ENCODE measurements at regions not wholly inside any gene's neighbourhood (a gene's known extent, or its start where the extent isn't known, plus 50 kb on each side); places are given as distances from the start of the nearest gene placed in this dataset.

- TF ChIP-seq RAD21 (IDR thresholded peaks at IDR 0.05; ENCODE audit: low read depth) (no peak), CEBPB (IDR thresholded peaks at IDR 0.05) (no peak), TAF1 (IDR thresholded peaks at IDR 0.05; ENCODE audit: low read depth) (no peak), NFIC (IDR thresholded peaks at IDR 0.05) (no peak), FOXM1 (IDR thresholded peaks at IDR 0.05; ENCODE audit: borderline replicate concordance, low read depth) (no peak), CREB1 (IDR thresholded peaks at IDR 0.05; ENCODE audit: low read depth) (no peak), ZBTB7A (IDR thresholded peaks at IDR 0.05; ENCODE audit: low read depth) (no peak), TCF12 (IDR thresholded peaks at IDR 0.05; ENCODE audit: low read depth) (no peak), TEAD4 (IDR thresholded peaks at IDR 0.05) (no peak), REST (IDR thresholded peaks at IDR 0.05; ENCODE audit: low read depth) (no peak), EGR1 (IDR thresholded peaks at IDR 0.05) (no peak), EP300 (IDR thresholded peaks at IDR 0.05; ENCODE audit: borderline replicate concordance) (no peak), YY1 (IDR thresholded peaks at IDR 0.05; ENCODE audit: low read depth) (no peak)
- TF ChIP-seq, protein P1, sequence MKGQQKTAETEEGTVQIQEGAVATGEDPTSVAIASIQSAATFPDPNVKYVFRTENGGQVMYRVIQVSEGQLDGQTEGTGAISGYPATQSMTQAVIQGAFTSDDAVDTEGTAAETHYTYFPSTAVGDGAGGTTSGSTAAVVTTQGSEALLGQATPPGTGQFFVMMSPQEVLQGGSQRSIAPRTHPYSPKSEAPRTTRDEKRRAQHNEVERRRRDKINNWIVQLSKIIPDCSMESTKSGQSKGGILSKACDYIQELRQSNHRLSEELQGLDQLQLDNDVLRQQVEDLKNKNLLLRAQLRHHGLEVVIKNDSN (IDR thresholded peaks at IDR 0.05): no peak
- TF ChIP-seq, protein P2, sequence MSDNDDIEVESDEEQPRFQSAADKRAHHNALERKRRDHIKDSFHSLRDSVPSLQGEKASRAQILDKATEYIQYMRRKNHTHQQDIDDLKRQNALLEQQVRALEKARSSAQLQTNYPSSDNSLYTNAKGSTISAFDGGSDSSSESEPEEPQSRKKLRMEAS (IDR thresholded peaks at IDR 0.05): no peak
Observed at GRCh38 chr17:33982909-33983308, 272.2 kb upstream of the CCL2 start.

GRCh38 chr17:33983824-33984574 lies 271.1 kb upstream of the CCL2 start:
- TF ChIP-seq TEAD4 (IDR thresholded peaks at IDR 0.05): no peak

DNA sequence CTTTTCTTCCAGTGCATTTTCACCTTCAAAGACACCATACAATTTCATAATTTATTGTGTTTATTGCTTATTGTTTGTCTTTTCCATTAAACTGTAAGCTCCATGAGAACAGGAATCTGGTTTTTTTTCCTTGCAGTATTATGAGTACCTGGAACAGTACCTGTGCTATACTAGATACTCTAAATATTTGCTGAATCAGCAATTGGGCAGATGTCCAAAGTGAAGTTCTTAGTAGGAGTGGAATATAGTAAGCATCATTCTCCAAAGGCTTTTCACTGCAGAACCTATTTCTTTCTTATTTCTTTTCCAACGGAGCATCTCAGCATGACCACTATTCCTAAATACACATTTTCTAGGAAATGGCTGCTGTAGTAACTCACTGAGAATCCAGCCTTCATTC lies 269.0 kb upstream of the CCL2 start:
- TF ChIP-seq, protein P2 (IDR thresholded peaks at IDR 0.05): no peak

DNA sequence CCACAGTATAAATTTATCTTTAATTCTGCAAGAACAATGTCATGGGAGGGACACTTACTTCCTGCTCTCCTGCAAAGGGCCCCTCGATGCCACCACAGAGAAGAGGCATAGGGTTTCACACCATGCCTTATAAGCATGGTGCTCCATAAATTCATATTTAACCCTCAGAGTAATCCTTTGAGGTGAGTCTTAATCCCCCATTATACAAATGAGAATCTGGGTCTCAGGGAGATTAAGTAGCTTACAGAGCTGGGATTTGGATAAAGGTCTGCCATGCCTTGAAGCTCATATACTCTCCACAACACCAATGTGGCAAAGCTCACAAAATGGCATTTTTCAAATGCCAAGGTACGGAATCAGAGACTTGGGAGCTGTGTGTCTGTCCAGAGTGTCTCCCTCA lies 268.5 kb upstream of the CCL2 start:
- TF ChIP-seq ZBTB7A (IDR thresholded peaks at IDR 0.05; ENCODE audit: low read depth): no peak

GRCh38 chr17:33987162-33987561 lies 267.9 kb upstream of the CCL2 start:
- no peak for TF ChIP-seq RAD21 (IDR thresholded peaks at IDR 0.05; ENCODE audit: low read depth)
- TF ChIP-seq TAF1 (IDR thresholded peaks at IDR 0.05; ENCODE audit: low read depth): no peak

DNA sequence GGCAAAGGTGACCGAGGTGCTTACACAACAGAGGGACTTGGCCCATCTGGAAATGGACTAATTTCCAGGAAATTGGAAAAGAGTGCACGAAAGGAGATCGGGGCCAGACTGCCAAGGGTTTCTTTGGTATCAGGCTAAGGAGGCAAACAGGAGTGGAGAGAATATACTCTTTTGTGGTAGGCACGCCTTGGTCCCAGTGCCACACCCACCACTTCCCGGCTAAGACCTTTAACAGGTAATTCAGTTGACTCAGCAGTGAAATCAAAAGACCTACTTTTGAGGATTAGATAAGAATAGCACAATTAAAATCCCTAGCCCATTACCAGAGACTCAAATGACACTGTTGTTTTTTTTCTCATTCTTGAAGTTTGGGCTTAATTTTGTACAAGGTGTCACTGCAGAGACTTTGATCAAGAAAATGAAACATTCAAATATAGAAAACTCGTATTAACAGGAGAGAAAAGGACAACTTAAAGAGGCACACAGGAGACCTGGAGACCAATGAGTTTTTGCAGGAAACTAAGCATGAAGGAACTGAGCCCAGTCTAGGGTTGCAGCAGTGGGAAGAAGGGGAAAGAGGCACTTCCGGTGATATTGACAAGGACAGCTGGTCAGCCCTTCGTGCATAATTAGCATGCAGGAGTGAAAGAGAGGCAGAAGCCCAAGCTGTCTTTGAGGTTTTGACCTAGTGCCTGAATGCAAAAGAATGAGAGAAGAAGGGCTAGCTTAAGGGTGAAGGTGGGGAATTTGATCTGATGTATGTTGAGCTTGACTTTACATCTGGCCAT lies 265.5 kb upstream of the CCL2 start:
- TF ChIP-seq NFIC (IDR thresholded peaks at IDR 0.05) (no peak), RAD21 (IDR thresholded peaks at IDR 0.05; ENCODE audit: low read depth) (no peak), ZBTB7A (IDR thresholded peaks at IDR 0.05; ENCODE audit: low read depth) (no peak), YY1 (IDR thresholded peaks at IDR 0.05; ENCODE audit: low read depth) (no peak), CREB1 (IDR thresholded peaks at IDR 0.05; ENCODE audit: low read depth) (no peak), TAF1 (IDR thresholded peaks at IDR 0.05; ENCODE audit: low read depth) (no peak), CEBPB (IDR thresholded peaks at IDR 0.05) (no peak), REST (IDR thresholded peaks at IDR 0.05; ENCODE audit: low read depth) (no peak), FOXM1 (IDR thresholded peaks at IDR 0.05; ENCODE audit: borderline replicate concordance, low read depth) (no peak), TCF12 (IDR thresholded peaks at IDR 0.05; ENCODE audit: low read depth) (no peak), EGR1 (IDR thresholded peaks at IDR 0.05) (no peak), EP300 (IDR thresholded peaks at IDR 0.05; ENCODE audit: borderline replicate concordance) (no peak), TEAD4 (IDR thresholded peaks at IDR 0.05) (no peak)
- TF ChIP-seq, protein P1 (IDR thresholded peaks at IDR 0.05): no peak
- TF ChIP-seq, protein P2 (IDR thresholded peaks at IDR 0.05): no peak

All from Ishikawa (cell line).